GM12864 (cell line): ENCODE measurements at regions not wholly inside any gene's neighbourhood (a gene's known extent, or its start where the extent isn't known, plus 50 kb on each side); places are given as distances from the start of the nearest gene placed in this dataset.

Experiments
- DNase-seq: peaks from one replicate; pipeline ENCODE4 v3.0.0-alpha.2; 2011; ENCODE audit warnings: low read depth
- H3K4me3 ChIP-seq: 2 replicates; pipeline ENCODE4 v1.5.1; 2011; ENCODE audit warnings: mild to moderate bottlenecking, low read depth, low read length, control low read depth
- CTCF ChIP-seq: IDR thresholded peaks from 2 replicates; pipeline ENCODE4 v1.5.1; 2011; ENCODE audit warnings: low read depth, mild to moderate bottlenecking, moderate library complexity, low read length, control low read depth, inconsistent platforms; ENCODE audit errors: missing control alignments

GRCh38 chr1:8185400-8185799, 132.5 kb upstream of the SLC45A1 start:
- no peak for DNase-seq
- no peak for TF ChIP-seq CTCF

GRCh38 chr1:8184301-8184700, 133.6 kb upstream of the SLC45A1 start:
- no peak overlapping the region for H3K4me3 ChIP-seq
- DNase-seq: no peak
- no peak for TF ChIP-seq CTCF

More at GRCh38 chr1:8185400-8185799, 132.5 kb upstream of the SLC45A1 start:
- no peak overlapping the region for H3K4me3 ChIP-seq

GRCh38 chr1:8182034-8182761, 135.7 kb upstream of the SLC45A1 start:
- peak; percentile 91 for DNase-seq
- TF ChIP-seq CTCF: no peak
- H3K4me3 ChIP-seq: peak overlapping the region; percentile 8; the same call in 1 of the 2 replicates

GRCh38 chr1:8179132-8179793, 138.7 kb upstream of the SLC45A1 start:
- no peak overlapping the region for H3K4me3 ChIP-seq
- no peak for TF ChIP-seq CTCF
- no peak for DNase-seq

- DNase-seq: no peak
- H3K4me3 ChIP-seq: no peak overlapping the region
- no peak for TF ChIP-seq CTCF
These were observed 141.6 kb upstream of the SLC45A1 start for GRCh38 chr1:8176279-8176678.

- no peak for TF ChIP-seq CTCF
- H3K4me3 ChIP-seq: no peak overlapping the region
- DNase-seq: no peak
These were observed 143.1 kb upstream of the SLC45A1 start for GRCh38 chr1:8174807-8175206.
